ENCODE measurements at regions not wholly inside any gene's neighbourhood (a gene's known extent, or its start where the extent isn't known, plus 50 kb on each side); places are given as distances from the start of the nearest gene placed in this dataset.

DNA sequence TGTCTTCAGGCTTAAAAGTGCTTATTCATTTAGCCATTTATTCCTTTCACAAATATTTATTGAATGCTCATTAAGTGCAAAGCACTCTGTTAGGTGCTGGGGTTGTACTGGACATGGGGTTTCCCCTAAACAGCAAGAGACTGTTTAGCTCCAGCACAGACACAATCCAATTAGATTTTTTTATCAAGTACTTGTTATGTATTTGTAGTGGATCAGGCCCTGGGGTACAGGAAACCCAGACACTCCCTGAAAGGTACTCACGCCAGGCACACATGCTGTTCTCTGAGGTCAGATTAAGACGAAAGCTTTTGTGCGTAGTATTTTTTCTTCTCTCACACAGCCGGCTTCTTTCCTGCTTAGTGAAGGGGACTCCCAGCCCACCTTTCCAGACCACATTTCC is 218.1 kb upstream of the PLET1 start:
- Mint-ChIP-seq H3K4me3 (no peak overlapping the region), H3K9me3 (no peaks in the 10 kb centered on the region), H3K36me3 (no peaks in the 10 kb centered on the region), H3K27me3 (ENCODE audit: low read depth) (peaks cover 75% of the 10 kb centered on the region), H3K27ac (no peak overlapping the region), H3K4me1 (peaks cover 6% of the 10 kb centered on the region)
- DNase-seq (ENCODE audit: low spot score in 2 of 2, unreplicated experiment in 2 of 2), result no peak
- TF ChIP-seq, protein P1, sequence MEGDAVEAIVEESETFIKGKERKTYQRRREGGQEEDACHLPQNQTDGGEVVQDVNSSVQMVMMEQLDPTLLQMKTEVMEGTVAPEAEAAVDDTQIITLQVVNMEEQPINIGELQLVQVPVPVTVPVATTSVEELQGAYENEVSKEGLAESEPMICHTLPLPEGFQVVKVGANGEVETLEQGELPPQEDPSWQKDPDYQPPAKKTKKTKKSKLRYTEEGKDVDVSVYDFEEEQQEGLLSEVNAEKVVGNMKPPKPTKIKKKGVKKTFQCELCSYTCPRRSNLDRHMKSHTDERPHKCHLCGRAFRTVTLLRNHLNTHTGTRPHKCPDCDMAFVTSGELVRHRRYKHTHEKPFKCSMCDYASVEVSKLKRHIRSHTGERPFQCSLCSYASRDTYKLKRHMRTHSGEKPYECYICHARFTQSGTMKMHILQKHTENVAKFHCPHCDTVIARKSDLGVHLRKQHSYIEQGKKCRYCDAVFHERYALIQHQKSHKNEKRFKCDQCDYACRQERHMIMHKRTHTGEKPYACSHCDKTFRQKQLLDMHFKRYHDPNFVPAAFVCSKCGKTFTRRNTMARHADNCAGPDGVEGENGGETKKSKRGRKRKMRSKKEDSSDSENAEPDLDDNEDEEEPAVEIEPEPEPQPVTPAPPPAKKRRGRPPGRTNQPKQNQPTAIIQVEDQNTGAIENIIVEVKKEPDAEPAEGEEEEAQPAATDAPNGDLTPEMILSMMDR (IDR thresholded peaks at IDR 0.05; ENCODE audit: unreplicated experiment), result no peak

DNA sequence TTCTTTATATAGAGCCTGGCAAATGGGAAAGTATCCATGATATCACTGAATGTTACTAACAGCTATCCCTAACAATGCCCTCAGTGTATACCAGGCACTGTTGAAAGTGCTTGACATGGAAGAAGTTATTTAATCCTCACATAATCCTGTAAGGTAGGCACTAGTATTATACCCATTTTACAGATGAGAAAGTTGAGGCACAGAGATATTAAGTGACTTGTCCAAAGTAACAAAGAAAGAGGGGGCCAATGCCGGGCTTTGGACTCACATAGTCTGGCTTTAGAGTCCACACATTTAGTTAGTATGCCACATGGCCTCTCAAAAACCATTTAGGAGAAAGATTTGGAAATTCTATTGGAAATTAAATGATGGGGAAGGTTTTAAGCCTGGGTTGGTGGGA is 220.8 kb upstream of the PLET1 start:
- Mint-ChIP-seq H3K9me3 (peaks cover 3% of the 10 kb centered on the region), H3K27me3 (ENCODE audit: low read depth) (peaks cover 57% of the 10 kb centered on the region)

DNA sequence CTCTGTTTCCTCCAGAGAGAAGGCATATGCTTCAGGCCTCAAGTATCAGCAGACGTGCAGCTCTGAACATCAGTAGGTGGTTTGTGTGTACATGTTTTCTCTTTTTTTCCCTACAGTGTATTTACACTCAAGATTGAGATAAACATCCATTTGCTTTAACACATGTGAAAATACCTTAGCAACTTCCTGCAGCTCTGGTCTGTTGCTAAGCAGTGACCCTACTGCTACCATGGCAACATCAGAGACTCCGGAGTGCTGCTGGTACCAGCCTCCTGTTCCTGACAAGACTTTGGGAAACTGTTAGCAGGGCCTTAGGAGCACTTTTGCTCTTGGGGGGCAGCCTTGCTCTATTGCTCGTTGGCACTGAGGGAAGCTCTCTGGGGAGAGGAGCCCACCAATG is 221.2 kb upstream of the PLET1 start:
- TF ChIP-seq, protein P1 (IDR thresholded peaks at IDR 0.05; ENCODE audit: unreplicated experiment), result no peak

More for the DNA sequence above, 220.8 kb upstream of the PLET1 start:
- peaks cover 6% of the 10 kb centered on the region for H3K4me1 Mint-ChIP-seq
- DNase-seq (ENCODE audit: low spot score in 2 of 2, unreplicated experiment in 2 of 2), result no peak
- no peaks in the 10 kb centered on the region for H3K36me3 Mint-ChIP-seq
- no peak overlapping the region for H3K4me3 Mint-ChIP-seq
- H3K27ac Mint-ChIP-seq, result no peak overlapping the region
- TF ChIP-seq, protein P1 (IDR thresholded peaks at IDR 0.05; ENCODE audit: unreplicated experiment), result no peak

DNA sequence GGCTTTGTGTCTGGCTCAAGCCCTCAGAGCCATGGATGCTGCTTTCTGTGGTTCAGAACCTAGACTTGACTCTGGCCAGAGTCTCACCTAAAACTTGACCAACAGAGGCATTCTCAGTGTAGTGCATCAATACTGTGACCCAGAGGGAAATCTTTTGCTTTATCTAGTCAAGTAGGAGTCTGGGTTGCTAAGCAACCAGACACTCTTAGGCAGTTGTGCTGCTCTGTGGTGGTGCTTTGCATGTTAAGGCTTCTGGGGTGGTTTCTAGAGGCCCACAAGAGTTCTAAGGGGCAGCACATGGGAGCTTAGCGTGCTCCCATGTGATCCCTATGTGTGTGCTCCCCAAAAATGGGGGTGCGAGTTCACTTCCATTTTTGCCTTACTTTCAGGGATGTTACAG is 224.6 kb upstream of the PLET1 start:
- TF ChIP-seq, protein P1 (IDR thresholded peaks at IDR 0.05; ENCODE audit: unreplicated experiment), result no peak
- no peak for DNase-seq (ENCODE audit: low spot score in 2 of 2, unreplicated experiment in 2 of 2)
- Mint-ChIP-seq H3K27ac (no peak overlapping the region), H3K4me1 (no peaks in the 10 kb centered on the region), H3K9me3 (peaks cover 3% of the 10 kb centered on the region), H3K4me3 (no peak overlapping the region), H3K27me3 (ENCODE audit: low read depth) (peaks cover 58% of the 10 kb centered on the region), H3K36me3 (no peaks in the 10 kb centered on the region)

More for the DNA sequence above, 221.2 kb upstream of the PLET1 start:
- no peaks in the 10 kb centered on the region for H3K36me3 Mint-ChIP-seq
- peaks cover 3% of the 10 kb centered on the region for H3K9me3 Mint-ChIP-seq
- no peak overlapping the region for H3K27ac Mint-ChIP-seq
- peaks cover 6% of the 10 kb centered on the region for H3K4me1 Mint-ChIP-seq
- H3K27me3 Mint-ChIP-seq (ENCODE audit: low read depth), result peaks cover 57% of the 10 kb centered on the region
- no peak overlapping the region for H3K4me3 Mint-ChIP-seq
- no peak for DNase-seq (ENCODE audit: low spot score in 2 of 2, unreplicated experiment in 2 of 2)

DNA sequence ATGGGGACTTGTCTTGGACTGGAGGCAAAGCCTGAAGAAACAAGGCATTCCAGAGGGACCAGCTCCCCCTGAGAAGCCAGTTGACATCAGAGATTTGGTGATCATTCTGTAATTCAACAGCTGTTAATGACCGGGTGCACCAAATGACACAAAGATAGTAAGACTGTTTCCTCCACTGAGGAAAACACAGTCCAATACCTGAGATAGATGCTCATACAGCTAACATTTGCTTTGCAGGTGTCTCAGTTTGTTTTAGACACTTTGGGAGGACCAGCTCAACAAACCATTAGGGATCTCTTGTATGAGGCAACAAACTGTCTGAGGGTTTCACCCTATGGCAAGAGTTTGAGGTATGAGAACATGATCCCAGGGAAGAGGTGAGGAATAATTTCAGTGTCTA is 237.2 kb upstream of the PLET1 start:
- H3K36me3 Mint-ChIP-seq, result no peaks in the 10 kb centered on the region
- TF ChIP-seq, protein P1 (IDR thresholded peaks at IDR 0.05; ENCODE audit: unreplicated experiment), result no peak
- no peak for DNase-seq (ENCODE audit: low spot score in 2 of 2, unreplicated experiment in 2 of 2)
- peaks cover 12% of the 10 kb centered on the region for H3K9me3 Mint-ChIP-seq
- peaks cover 13% of the 10 kb centered on the region for H3K27me3 Mint-ChIP-seq (ENCODE audit: low read depth)
- H3K4me1 Mint-ChIP-seq, result peaks cover 8% of the 10 kb centered on the region
- no peak overlapping the region for H3K4me3 Mint-ChIP-seq
- no peak overlapping the region for H3K27ac Mint-ChIP-seq

DNA sequence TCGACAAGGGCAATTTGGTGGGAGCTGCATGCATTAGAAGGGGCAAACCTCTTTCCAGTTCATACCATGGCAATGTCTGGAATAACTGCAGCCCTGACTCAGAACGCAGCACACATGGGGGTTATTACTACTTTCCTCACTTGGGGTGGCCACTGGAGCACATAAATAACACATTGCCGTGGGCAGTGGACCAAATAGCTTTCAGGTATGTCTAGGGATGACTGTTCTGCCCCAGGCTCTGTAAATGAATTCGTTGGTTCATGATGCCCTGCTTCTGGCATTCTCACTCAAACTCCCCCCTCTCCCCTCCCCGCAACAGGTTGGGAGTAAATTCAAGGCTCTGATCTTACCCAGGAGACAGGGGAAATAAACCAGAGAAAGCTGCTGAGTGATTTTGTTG is 238.0 kb upstream of the PLET1 start:
- TF ChIP-seq, protein P1 (IDR thresholded peaks at IDR 0.05; ENCODE audit: unreplicated experiment), result no peak
- no peaks in the 10 kb centered on the region for H3K36me3 Mint-ChIP-seq
- peaks cover 12% of the 10 kb centered on the region for H3K9me3 Mint-ChIP-seq
- DNase-seq (ENCODE audit: low spot score in 2 of 2, unreplicated experiment in 2 of 2), result no peak
- H3K27me3 Mint-ChIP-seq (ENCODE audit: low read depth), result peaks cover 10% of the 10 kb centered on the region
- no peak overlapping the region for H3K4me3 Mint-ChIP-seq
- H3K27ac Mint-ChIP-seq, result no peak overlapping the region
- H3K4me1 Mint-ChIP-seq, result peaks cover 8% of the 10 kb centered on the region

Measured in mesothelial cell of epicardium (in vitro differentiated cells).